ENCODE measurements at regions not wholly inside any gene's neighbourhood (a gene's known extent, or its start where the extent isn't known, plus 50 kb on each side); places are given as distances from the start of the nearest gene placed in this dataset.

- no peak for TF ChIP-seq KDM5A (IDR thresholded peaks at IDR 0.05)
- no peak for TF ChIP-seq BCL3 (IDR thresholded peaks at IDR 0.05)
- TF ChIP-seq CTCF (IDR thresholded peaks at IDR 0.05) = no peak
- no peak for TF ChIP-seq REST (IDR thresholded peaks at IDR 0.05)
Measured at GRCh38 chr10:111392159-111392558, 315.3 kb downstream of the ADRA2A start.
